Daoy (cell line): ENCODE measurements at regions not wholly inside any gene's neighbourhood (a gene's known extent, or its start where the extent isn't known, plus 50 kb on each side); places are given as distances from the start of the nearest gene placed in this dataset.
"Not testable (repeated sequence)": the region's sequence is repeated elsewhere in the genome, so short reads cannot be mapped to it uniquely, and the experiment has no call there.

Source experiments
- DNase-seq: peaks from one replicate; pipeline ENCODE4 v3.0.0-alpha.2; 2015; ENCODE audit warnings: low read depth

GRCh38 chr7:153193144-153193595 is 433.6 kb downstream of the ACTR3B start:
- peak; percentile 42 for DNase-seq

GRCh38 chr7:153217032-153217431 is 457.5 kb downstream of the ACTR3B start:
- no peak for DNase-seq

GRCh38 chr7:153224890-153225289 is 465.3 kb downstream of the ACTR3B start:
- no peak for DNase-seq

- DNase-seq = not testable (repeated sequence)
Measured at GRCh38 chr7:153245136-153245535, 485.6 kb downstream of the ACTR3B start.

- DNase-seq = no peak
Measured at GRCh38 chr7:153245809-153246208, 486.3 kb downstream of the ACTR3B start.

- no peak for DNase-seq
Measured at GRCh38 chr7:153247926-153248325, 488.4 kb downstream of the ACTR3B start.

GRCh38 chr7:153258686-153259085 is 499.1 kb downstream of the ACTR3B start:
- no peak for DNase-seq

GRCh38 chr7:153276394-153276793 is 516.8 kb downstream of the ACTR3B start:
- DNase-seq = no peak

GRCh38 chr7:153286763-153287162 is 527.2 kb downstream of the ACTR3B start:
- peak; percentile 19 for DNase-seq

- DNase-seq = no peak
Measured at GRCh38 chr7:153290066-153290465, 530.5 kb downstream of the ACTR3B start.

- peak; percentile 64 for DNase-seq
Measured at GRCh38 chr7:153297141-153297540, 537.6 kb downstream of the ACTR3B start.

- DNase-seq = no peak
Measured at GRCh38 chr7:153301936-153302335, 542.4 kb downstream of the ACTR3B start.

- DNase-seq = no peak
Measured at GRCh38 chr7:153320005-153320404, 560.5 kb downstream of the ACTR3B start.

GRCh38 chr7:153320681-153321080 is 561.1 kb downstream of the ACTR3B start:
- DNase-seq = no peak

GRCh38 chr7:153322991-153323390 is 563.4 kb downstream of the ACTR3B start:
- no peak for DNase-seq

- DNase-seq = no peak
Measured at GRCh38 chr7:153324094-153324493, 564.5 kb downstream of the ACTR3B start.

- no peak for DNase-seq
Measured at GRCh38 chr7:153327683-153328082, 568.1 kb downstream of the ACTR3B start.

GRCh38 chr7:153331427-153331826 is 571.9 kb downstream of the ACTR3B start:
- DNase-seq = no peak

GRCh38 chr7:153354071-153354470 is 594.5 kb downstream of the ACTR3B start:
- DNase-seq = no peak

GRCh38 chr7:153370092-153370491 is 610.5 kb downstream of the ACTR3B start:
- DNase-seq = no peak

GRCh38 chr7:153380636-153381035 is 621.1 kb downstream of the ACTR3B start:
- no peak for DNase-seq

GRCh38 chr7:153381275-153382040 is 621.9 kb downstream of the ACTR3B start:
- peak; percentile 72 for DNase-seq

GRCh38 chr7:153382641-153383101 is 623.1 kb downstream of the ACTR3B start:
- no peak for DNase-seq

GRCh38 chr7:153383781-153384180 is 624.2 kb downstream of the ACTR3B start:
- DNase-seq = no peak
